ENCODE measurements at regions not wholly inside any gene's neighbourhood (a gene's known extent, or its start where the extent isn't known, plus 50 kb on each side); places are given as distances from the start of the nearest gene placed in this dataset.
A peak's percentile ranks its signal among the peaks of the same experiment; 100 is the strongest.

- H3K9me3 ChIP-seq (ENCODE audit: control insufficient read depth in 2 of 3, low read length in 3 of 3), result no peaks in the 10 kb centered on the region
- H3K4me3 ChIP-seq (ENCODE audit: low read length), result no peak overlapping the region
- CTCF ChIA-PET, result interaction anchor here (0.6 to 1.9 kb wide), 6 partner anchors 9 to 899 kb away, joined by 3 to 6 read pairs (median 4); no protein-coding TSS in a partner anchor
- Mint-ChIP-seq H3K4me3 (peak overlapping the region in 3 of 10 donors; percentile 77 to 87 (median 84)), H3K4me1 (peaks cover 31 to 61% (median 44%) of the 10 kb centered on the region in 7 donors), H3K36me3 (peaks cover 0 to 7% (median 0%) of the 10 kb centered on the region in 5 donors), H3K27ac (peak overlapping the region in 4 of 9 donors; percentile 24 to 38 (median 30)), H3K27me3 (peaks cover 0 to 66% (median 7%) of the 10 kb centered on the region in 5 donors), H3K9me3 (peaks cover 0 to 4% (median 0%) of the 10 kb centered on the region in 11 donors)
- no peak for ATAC-seq
- H3K4me1 ChIP-seq (ENCODE audit: control insufficient read depth in 2 of 2, insufficient read depth in 2 of 2, low read length in 2 of 2), result peaks cover 30 to 43% of the 10 kb centered on the region in 2 donors
- no peak overlapping the region for H3K27ac ChIP-seq (ENCODE audit: low read depth, low read length)
- intact Hi-C loops (cut with micrococcal nuclease), result loop anchor here (2.0 kb wide), 1 partner anchor 17 kb away; no protein-coding TSS in a partner anchor
- POLR2A ChIA-PET, result interaction anchor here (1.1 to 1.3 kb wide), 3 partner anchors 59 to 378 kb away, joined by 3 read pairs; partner anchors contain the start of gene TLE3
- no peak for DNase-seq
- peaks cover 0 to 4% of the 10 kb centered on the region in 2 donors for H3K27me3 ChIP-seq (ENCODE audit: control insufficient read depth in 2 of 2, insufficient read depth in 2 of 2, low read length in 2 of 2)
- H3K36me3 ChIP-seq (ENCODE audit: control insufficient read depth in 2 of 3, insufficient read depth in 3 of 3, low read length in 3 of 3), result no peaks in the 10 kb centered on the region
Observed at GRCh38 chr15:70475921-70476320, 287.4 kb downstream of the UACA start.

GRCh38 chr15:70475407-70475781 is 288.0 kb downstream of the UACA start:
- CTCF ChIA-PET, result interaction anchor here (0.9 to 1.9 kb wide), 8 partner anchors 8 to 1006 kb away, joined by 3 to 8 read pairs (median 4); no protein-coding TSS in a partner anchor
- Histone ChIP-seq H3K36me3 (ENCODE audit: control insufficient read depth in 2 of 3, insufficient read depth in 3 of 3, low read length in 3 of 3) (no peaks in the 10 kb centered on the region), H3K9me3 (ENCODE audit: control insufficient read depth in 2 of 3, low read length in 3 of 3) (no peaks in the 10 kb centered on the region), H3K27ac (ENCODE audit: low read depth, low read length) (no peak overlapping the region), H3K4me1 (ENCODE audit: control insufficient read depth in 2 of 2, insufficient read depth in 2 of 2, low read length in 2 of 2) (peaks cover 25 to 39% of the 10 kb centered on the region in 2 donors), H3K27me3 (ENCODE audit: control insufficient read depth in 2 of 2, insufficient read depth in 2 of 2, low read length in 2 of 2) (peaks cover 0 to 4% of the 10 kb centered on the region in 2 donors), H3K4me3 (ENCODE audit: low read length) (peak overlapping the region; percentile 55)
- H3K4me1 Mint-ChIP-seq, result peaks cover 29 to 58% (median 41%) of the 10 kb centered on the region in 7 donors
- H3K9me3 Mint-ChIP-seq, result peaks cover 0 to 4% (median 0%) of the 10 kb centered on the region in 11 donors
- ATAC-seq, result no peak
- H3K4me3 Mint-ChIP-seq, result peak overlapping the region; percentile 77 to 88 (median 83)
- no peak for DNase-seq
- intact Hi-C loops (cut with micrococcal nuclease), result loop anchor here (2.0 kb wide), 1 partner anchor 17 kb away; no protein-coding TSS in a partner anchor
- peak overlapping the region in 7 of 9 donors; percentile 39 to 88 (median 69) for H3K27ac Mint-ChIP-seq
- POLR2A ChIA-PET, result interaction anchor here (1.1 to 1.3 kb wide), 3 partner anchors 60 to 378 kb away, joined by 3 read pairs; partner anchors contain the start of gene TLE3
- H3K27me3 Mint-ChIP-seq, result peaks cover 0 to 68% (median 7%) of the 10 kb centered on the region in 5 donors
- peaks cover 0 to 7% (median 0%) of the 10 kb centered on the region in 5 donors for H3K36me3 Mint-ChIP-seq

- H3K27ac ChIP-seq (ENCODE audit: low read depth, low read length), result no peak overlapping the region
- intact Hi-C loops (cut with micrococcal nuclease), result loop anchor here (2.0 kb wide), 1 partner anchor 18 kb away; no protein-coding TSS in a partner anchor
- H3K9me3 Mint-ChIP-seq, result peaks cover 0 to 4% (median 0%) of the 10 kb centered on the region in 11 donors
Observed at GRCh38 chr15:70474471-70475406, 288.6 kb downstream of the UACA start.

GRCh38 chr15:70473581-70474370 is 289.6 kb downstream of the UACA start:
- Mint-ChIP-seq H3K4me3 (peak overlapping the region; percentile 40 to 88 (median 82)), H3K36me3 (peaks cover 0 to 7% (median 0%) of the 10 kb centered on the region in 5 donors), H3K27me3 (peaks cover 0 to 79% (median 7%) of the 10 kb centered on the region in 5 donors), H3K9me3 (peaks cover 0 to 4% (median 0%) of the 10 kb centered on the region in 11 donors), H3K27ac (peak overlapping the region in 7 of 9 donors; percentile 16 to 77 (median 48)), H3K4me1 (peaks cover 20 to 45% (median 29%) of the 10 kb centered on the region in 7 donors)
- H3K4me3 ChIP-seq (ENCODE audit: low read length), result no peak overlapping the region
- no peaks in the 10 kb centered on the region for H3K9me3 ChIP-seq (ENCODE audit: control insufficient read depth in 2 of 3, low read length in 3 of 3)
- no peaks in the 10 kb centered on the region for H3K36me3 ChIP-seq (ENCODE audit: control insufficient read depth in 2 of 3, insufficient read depth in 3 of 3, low read length in 3 of 3)
- no peak for ATAC-seq
- POLR2A ChIA-PET, result no interaction called here
- H3K4me1 ChIP-seq (ENCODE audit: control insufficient read depth in 2 of 2, insufficient read depth in 2 of 2, low read length in 2 of 2), result peaks cover 10 to 27% of the 10 kb centered on the region in 2 donors
- CTCF ChIA-PET, result interaction anchor here (1.3 to 1.9 kb wide), 5 partner anchors 12 to 1005 kb away, joined by 3 to 8 read pairs (median 3); no protein-coding TSS in a partner anchor
- H3K27ac ChIP-seq (ENCODE audit: low read depth, low read length), result no peak overlapping the region
- no peak for DNase-seq
- intact Hi-C loops (cut with micrococcal nuclease), result loop anchor here (2.0 kb wide), 1 partner anchor 19 kb away; no protein-coding TSS in a partner anchor
- H3K27me3 ChIP-seq (ENCODE audit: control insufficient read depth in 2 of 2, insufficient read depth in 2 of 2, low read length in 2 of 2), result peaks cover 0 to 4% of the 10 kb centered on the region in 2 donors

More at GRCh38 chr15:70474471-70475406, 288.6 kb downstream of the UACA start:
- Histone ChIP-seq H3K4me3 (ENCODE audit: low read length) (peak overlapping the region; percentile 55), H3K27me3 (ENCODE audit: control insufficient read depth in 2 of 2, insufficient read depth in 2 of 2, low read length in 2 of 2) (peaks cover 0 to 4% of the 10 kb centered on the region in 2 donors), H3K4me1 (ENCODE audit: control insufficient read depth in 2 of 2, insufficient read depth in 2 of 2, low read length in 2 of 2) (peaks cover 19 to 33% of the 10 kb centered on the region in 2 donors), H3K36me3 (ENCODE audit: control insufficient read depth in 2 of 3, insufficient read depth in 3 of 3, low read length in 3 of 3) (no peaks in the 10 kb centered on the region), H3K9me3 (ENCODE audit: control insufficient read depth in 2 of 3, low read length in 3 of 3) (no peaks in the 10 kb centered on the region)
- DNase-seq (peak in 3 of 9 donors; percentile 26 to 38 (median 38)), ATAC-seq (peak; percentile 78)
- peaks cover 0 to 7% (median 0%) of the 10 kb centered on the region in 5 donors for H3K36me3 Mint-ChIP-seq
- H3K4me1 Mint-ChIP-seq, result peaks cover 23 to 51% (median 35%) of the 10 kb centered on the region in 7 donors
- H3K27ac Mint-ChIP-seq, result peak overlapping the region in 8 of 9 donors; percentile 39 to 88 (median 64)
- peak overlapping the region; percentile 77 to 88 (median 83) for H3K4me3 Mint-ChIP-seq
- POLR2A ChIA-PET, result interaction anchor here (1.1 to 1.3 kb wide), 3 partner anchors 60 to 377 kb away, joined by 3 read pairs; partner anchors contain the start of gene TLE3
- H3K27me3 Mint-ChIP-seq, result peaks cover 0 to 70% (median 7%) of the 10 kb centered on the region in 5 donors
- CTCF ChIA-PET, result interaction anchor here (0.9 to 1.9 kb wide), 9 partner anchors 8 to 1006 kb away, joined by 3 to 8 read pairs (median 4); no protein-coding TSS in a partner anchor

- CTCF ChIA-PET, result interaction anchor here (0.7 to 1.4 kb wide), 2 partner anchors 18 to 41 kb away, joined by 3 read pairs; no protein-coding TSS in a partner anchor
- H3K27me3 Mint-ChIP-seq, result peaks cover 0 to 85% (median 5%) of the 10 kb centered on the region in 5 donors
Observed at GRCh38 chr15:70471517-70471916, 291.8 kb downstream of the UACA start.

More at GRCh38 chr15:70471517-70471916, 291.8 kb downstream of the UACA start:
- Histone ChIP-seq H3K4me3 (ENCODE audit: low read length) (no peak overlapping the region), H3K36me3 (ENCODE audit: control insufficient read depth in 2 of 3, insufficient read depth in 3 of 3, low read length in 3 of 3) (no peaks in the 10 kb centered on the region), H3K9me3 (ENCODE audit: control insufficient read depth in 2 of 3, low read length in 3 of 3) (no peaks in the 10 kb centered on the region), H3K4me1 (ENCODE audit: control insufficient read depth in 2 of 2, insufficient read depth in 2 of 2, low read length in 2 of 2) (peaks cover 5 to 20% of the 10 kb centered on the region in 2 donors), H3K27ac (ENCODE audit: low read depth, low read length) (no peak overlapping the region), H3K27me3 (ENCODE audit: control insufficient read depth in 2 of 2, insufficient read depth in 2 of 2, low read length in 2 of 2) (peaks cover 0 to 4% of the 10 kb centered on the region in 2 donors)
- no peak overlapping the region for H3K27ac Mint-ChIP-seq
- no peak overlapping the region for H3K4me3 Mint-ChIP-seq
- H3K4me1 Mint-ChIP-seq, result peaks cover 17 to 34% (median 25%) of the 10 kb centered on the region in 7 donors
- POLR2A ChIA-PET, result no interaction called here
- H3K36me3 Mint-ChIP-seq, result peaks cover 0 to 5% (median 0%) of the 10 kb centered on the region in 5 donors
- ATAC-seq (no peak), DNase-seq (no peak)
- intact Hi-C loops (cut with micrococcal nuclease), result no loop called here
- H3K9me3 Mint-ChIP-seq, result peaks cover 0 to 4% (median 0%) of the 10 kb centered on the region in 11 donors
